ENCODE measurements at regions not wholly inside any gene's neighbourhood (a gene's known extent, or its start where the extent isn't known, plus 50 kb on each side); places are given as distances from the start of the nearest gene placed in this dataset.
"Not testable (repeated sequence)": the region's sequence is repeated elsewhere in the genome, so short reads cannot be mapped to it uniquely, and the experiment has no call there.

DNA sequence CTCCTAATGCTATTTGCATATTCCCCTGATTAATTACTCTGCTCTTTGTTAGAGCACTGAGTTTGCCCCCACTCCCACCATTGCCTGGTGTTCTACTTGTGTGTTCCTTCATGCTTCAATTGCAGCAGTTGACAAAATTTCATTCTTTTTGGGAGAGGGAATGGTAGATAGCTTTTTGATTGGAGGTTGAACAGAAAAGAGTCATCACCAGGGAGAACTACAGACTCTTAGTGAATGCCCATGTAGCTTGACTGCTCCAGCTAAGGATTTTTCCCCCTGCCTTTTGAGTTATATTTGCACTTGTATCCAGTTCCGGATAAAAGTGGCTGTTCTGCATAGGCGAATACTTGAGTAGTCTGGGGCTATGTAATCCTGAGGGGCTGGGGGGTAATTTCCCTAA lies 183.9 kb downstream of the ETNK1 start:
- TF ChIP-seq, protein P1, sequence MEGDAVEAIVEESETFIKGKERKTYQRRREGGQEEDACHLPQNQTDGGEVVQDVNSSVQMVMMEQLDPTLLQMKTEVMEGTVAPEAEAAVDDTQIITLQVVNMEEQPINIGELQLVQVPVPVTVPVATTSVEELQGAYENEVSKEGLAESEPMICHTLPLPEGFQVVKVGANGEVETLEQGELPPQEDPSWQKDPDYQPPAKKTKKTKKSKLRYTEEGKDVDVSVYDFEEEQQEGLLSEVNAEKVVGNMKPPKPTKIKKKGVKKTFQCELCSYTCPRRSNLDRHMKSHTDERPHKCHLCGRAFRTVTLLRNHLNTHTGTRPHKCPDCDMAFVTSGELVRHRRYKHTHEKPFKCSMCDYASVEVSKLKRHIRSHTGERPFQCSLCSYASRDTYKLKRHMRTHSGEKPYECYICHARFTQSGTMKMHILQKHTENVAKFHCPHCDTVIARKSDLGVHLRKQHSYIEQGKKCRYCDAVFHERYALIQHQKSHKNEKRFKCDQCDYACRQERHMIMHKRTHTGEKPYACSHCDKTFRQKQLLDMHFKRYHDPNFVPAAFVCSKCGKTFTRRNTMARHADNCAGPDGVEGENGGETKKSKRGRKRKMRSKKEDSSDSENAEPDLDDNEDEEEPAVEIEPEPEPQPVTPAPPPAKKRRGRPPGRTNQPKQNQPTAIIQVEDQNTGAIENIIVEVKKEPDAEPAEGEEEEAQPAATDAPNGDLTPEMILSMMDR (IDR thresholded peaks at IDR 0.05) = no peak

DNA sequence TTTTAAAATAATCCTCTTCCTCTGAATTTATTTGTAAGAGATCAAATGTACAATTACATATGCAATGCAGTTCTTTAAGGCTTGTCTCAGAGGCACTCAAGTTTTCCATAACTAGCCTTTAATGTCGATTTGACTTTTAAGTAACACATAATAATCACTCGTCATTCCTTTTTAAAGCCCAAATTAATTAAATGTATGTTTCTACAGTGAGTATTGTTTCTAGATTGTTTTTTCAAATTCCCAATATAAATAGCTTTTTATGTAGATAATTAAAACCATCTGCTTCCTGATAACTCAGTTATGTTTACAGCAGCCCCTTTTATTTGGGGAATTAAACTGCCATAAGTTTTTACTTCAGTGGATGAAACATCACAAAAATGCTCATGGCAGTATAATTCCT lies 185.1 kb downstream of the ETNK1 start:
- Histone ChIP-seq H3K4me3 (ENCODE audit: low read depth in 1 of 2, low read length in 1 of 2) (no peak overlapping the region), H3K4me1 (ENCODE audit: control insufficient read depth in 1 of 2, insufficient read depth in 1 of 2, low read depth in 1 of 2, low read length in 1 of 2) (no peaks in the 10 kb centered on the region), H3K27ac (no peak overlapping the region), H3K36me3 (no peaks in the 10 kb centered on the region), H3K27me3 (no peaks in the 10 kb centered on the region), H3K9me3 (no peaks in the 10 kb centered on the region)
- TF ChIP-seq, protein P1 (IDR thresholded peaks at IDR 0.05) = no peak

More for the DNA sequence above, 183.9 kb downstream of the ETNK1 start:
- Histone ChIP-seq H3K9me3 (no peaks in the 10 kb centered on the region), H3K36me3 (no peaks in the 10 kb centered on the region), H3K27me3 (no peaks in the 10 kb centered on the region), H3K27ac (no peak overlapping the region), H3K4me3 (ENCODE audit: low read depth in 1 of 2, low read length in 1 of 2) (no peak overlapping the region), H3K4me1 (ENCODE audit: control insufficient read depth in 1 of 2, insufficient read depth in 1 of 2, low read depth in 1 of 2, low read length in 1 of 2) (no peaks in the 10 kb centered on the region)

DNA sequence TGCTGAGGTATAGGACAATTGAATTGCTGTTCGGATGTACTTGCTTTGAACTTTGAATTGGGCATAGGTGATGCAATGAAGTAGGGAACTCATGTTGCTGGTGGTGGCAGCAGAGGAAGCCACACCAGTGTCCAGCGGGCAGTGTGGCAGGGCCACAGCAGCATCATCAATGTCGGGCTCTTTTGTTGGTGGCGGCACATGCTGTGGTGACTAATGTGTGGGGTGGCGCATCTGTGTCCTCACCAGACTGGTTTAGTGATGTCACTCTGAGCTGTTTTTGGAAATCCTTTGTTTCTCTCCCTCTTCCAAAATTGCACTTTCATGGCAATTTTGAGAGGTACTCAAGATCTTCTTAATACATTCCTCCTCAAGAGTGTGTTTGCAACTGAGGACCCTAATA lies 187.6 kb downstream of the ETNK1 start:
- H3K4me3 ChIP-seq (ENCODE audit: low read depth in 1 of 2, low read length in 1 of 2) = no peak overlapping the region

DNA sequence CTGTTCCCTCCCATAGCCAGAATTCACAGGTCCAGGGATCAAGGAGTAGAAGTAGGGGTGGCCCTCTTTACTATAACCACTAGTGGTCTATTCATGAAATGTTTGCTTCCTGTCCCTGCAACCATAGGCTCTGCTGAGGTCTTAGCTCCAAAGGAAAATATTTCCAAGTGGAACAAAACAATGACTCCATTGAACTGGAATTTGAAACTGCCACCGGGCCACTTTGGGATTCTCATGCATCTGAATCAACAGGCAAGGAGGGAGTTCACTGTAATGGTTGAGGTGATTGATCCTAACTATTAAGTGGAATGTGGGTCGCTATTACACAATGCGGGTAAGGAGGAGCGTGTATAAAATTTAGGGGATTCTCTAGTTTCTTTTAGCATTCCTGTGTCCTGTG lies 197.0 kb downstream of the ETNK1 start:
- H3K4me1 ChIP-seq (ENCODE audit: control insufficient read depth in 1 of 2, insufficient read depth in 1 of 2, low read depth in 1 of 2, low read length in 1 of 2) = no peaks in the 10 kb centered on the region
- H3K36me3 ChIP-seq = no peaks in the 10 kb centered on the region
- no peak overlapping the region for H3K4me3 ChIP-seq (ENCODE audit: low read depth in 1 of 2, low read length in 1 of 2)
- H3K27me3 ChIP-seq = no peaks in the 10 kb centered on the region
- H3K27ac ChIP-seq = no peak overlapping the region
- H3K9me3 ChIP-seq = no peaks in the 10 kb centered on the region
- TF ChIP-seq, protein P1 (IDR thresholded peaks at IDR 0.05) = no peak

More for the DNA sequence above, 187.6 kb downstream of the ETNK1 start:
- H3K27ac ChIP-seq = no peak overlapping the region
- no peaks in the 10 kb centered on the region for H3K9me3 ChIP-seq
- H3K27me3 ChIP-seq = no peaks in the 10 kb centered on the region
- H3K36me3 ChIP-seq = no peaks in the 10 kb centered on the region
- H3K4me1 ChIP-seq (ENCODE audit: control insufficient read depth in 1 of 2, insufficient read depth in 1 of 2, low read depth in 1 of 2, low read length in 1 of 2) = no peaks in the 10 kb centered on the region
- TF ChIP-seq, protein P1 (IDR thresholded peaks at IDR 0.05) = no peak

DNA sequence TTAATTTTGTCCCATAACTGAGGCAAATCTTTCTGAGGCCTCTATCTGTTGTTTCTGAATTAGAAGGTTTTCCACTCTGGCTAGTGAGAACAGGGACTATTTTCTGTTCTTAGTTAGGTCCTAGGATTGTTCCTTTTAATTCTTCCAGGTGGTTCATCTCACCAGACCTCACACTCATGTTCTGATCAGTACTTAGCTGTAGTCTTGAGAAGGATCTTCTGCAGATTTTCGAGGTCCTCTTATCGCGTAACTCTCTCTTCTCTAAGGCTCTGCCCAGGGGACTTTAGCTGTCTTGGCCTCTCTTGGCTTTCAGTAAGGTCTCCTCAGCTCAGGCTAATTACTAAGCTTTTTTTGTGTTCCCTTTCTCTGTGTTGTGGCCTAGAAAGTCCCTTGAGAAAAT lies 201.1 kb downstream of the ETNK1 start:
- Histone ChIP-seq H3K9me3 (no peaks in the 10 kb centered on the region), H3K4me3 (ENCODE audit: low read depth in 1 of 2, low read length in 1 of 2) (no peak overlapping the region), H3K4me1 (ENCODE audit: control insufficient read depth in 1 of 2, insufficient read depth in 1 of 2, low read depth in 1 of 2, low read length in 1 of 2) (no peaks in the 10 kb centered on the region), H3K27ac (no peak overlapping the region), H3K36me3 (no peaks in the 10 kb centered on the region), H3K27me3 (no peaks in the 10 kb centered on the region)
- TF ChIP-seq, protein P1 (IDR thresholded peaks at IDR 0.05) = no peak

DNA sequence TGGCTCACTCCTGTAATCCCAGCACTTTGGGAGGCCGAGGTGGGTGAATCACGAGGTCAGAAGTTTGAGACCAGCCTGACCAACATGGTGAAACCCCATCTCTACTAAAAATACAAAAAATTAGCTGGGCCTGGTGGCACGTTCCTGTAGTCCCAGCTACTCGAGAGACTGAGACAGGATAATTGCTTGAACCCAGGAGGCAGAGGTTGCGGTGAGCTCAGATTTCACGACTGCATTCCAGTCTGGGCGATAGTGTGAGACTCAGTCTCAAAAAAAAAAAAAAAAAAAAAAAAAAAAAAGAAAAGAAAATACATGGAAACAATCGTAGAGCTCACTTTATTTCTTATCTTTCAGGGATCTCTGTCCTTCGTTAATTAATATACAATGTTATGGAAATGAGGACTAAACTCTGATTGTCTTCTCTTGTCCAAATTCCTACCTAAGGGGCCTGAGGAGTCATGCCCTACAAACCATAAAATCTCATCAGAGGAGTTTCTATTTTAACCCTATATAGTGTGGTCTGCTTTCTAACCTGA lies 201.5 kb downstream of the ETNK1 start:
- not testable (repeated sequence) for H3K4me1 ChIP-seq (ENCODE audit: control insufficient read depth in 1 of 2, insufficient read depth in 1 of 2, low read depth in 1 of 2, low read length in 1 of 2); H3K36me3 ChIP-seq; H3K9me3 ChIP-seq; H3K27ac ChIP-seq; H3K27me3 ChIP-seq; H3K4me3 ChIP-seq (ENCODE audit: low read depth in 1 of 2, low read length in 1 of 2)

Data from neutrophil (primary cell).